PC-9 (cell line): ENCODE measurements at regions not wholly inside any gene's neighbourhood (a gene's known extent, or its start where the extent isn't known, plus 50 kb on each side); places are given as distances from the start of the nearest gene placed in this dataset.

ENCODE experiments used
- BruUV-seq: library from RNA; stranded (reverse); fragments of 400-500 nt; replicated peaks from 2 replicates; lab custom pipeline; 2021; lab: Mats Ljungman, UMichigan
- CTCF ChIA-PET: fragments of 300-600 bp; sonication (Branson Sonifier 250); formaldehyde crosslinking; loops from one replicate; lab custom pipeline; 2022; ENCODE audit warnings: antibody characterized with exemption; lab: Charles Lee
- POLR2A ChIA-PET: fragments of 300-600 bp; sonication (Branson Sonifier 250); formaldehyde crosslinking; loops from one replicate; lab custom pipeline; 2022; ENCODE audit warnings: antibody characterized with exemption; ENCODE audit not compliant: unreplicated experiment; lab: Charles Lee
- DNase-seq, 2 experiments: peaks; one replicate each; pipeline versions ENCODE4 v3.0.0 to v3.0.0-alpha.2; 2015 to 2022; ENCODE audit warnings: mixed read lengths in 1 of 2
- H2AFZ ChIP-seq: fragments of 200-600 bp; sonication (generic); 2 replicates; pipeline ENCODE4 v1.8.1; 2017; ENCODE audit warnings: antibody characterized with exemption
- H3F3A ChIP-seq: fragments of 200-600 bp; sonication (generic); 2 replicates; pipeline ENCODE4 v1.8.1; 2017; ENCODE audit warnings: antibody characterized with exemption, mild to moderate bottlenecking, low read depth; ENCODE audit not compliant: insufficient read depth
- H3K27ac ChIP-seq: fragments of 200-600 bp; sonication (generic); 2 replicates; pipeline ENCODE4 v1.6.1; 2016; ENCODE audit warnings: mixed run types
- H3K27me3 ChIP-seq: fragments of 200-600 bp; sonication (generic); 2 replicates; pipeline ENCODE4 v1.6.1; 2016; ENCODE audit warnings: low read depth, mixed run types; ENCODE audit not compliant: insufficient read depth
- H3K36me3 ChIP-seq: fragments of 200-600 bp; sonication (generic); 2 replicates; pipeline ENCODE4 v1.6.1; 2016; ENCODE audit warnings: low read depth, mixed run types
- H3K4me1 ChIP-seq: fragments of 200-600 bp; sonication (generic); replicated peaks from 2 replicates; pipeline ENCODE4 v1.6.1; 2016; ENCODE audit warnings: mixed run types; ENCODE audit not compliant: insufficient read depth
- H3K4me2 ChIP-seq: fragments of 200-600 bp; sonication (generic); 2 replicates; pipeline ENCODE4 v1.6.1; 2017; ENCODE audit warnings: mixed run types
- H3K4me3 ChIP-seq: fragments of 200-600 bp; sonication (generic); 2 replicates; pipeline ENCODE4 v1.6.1; 2016; ENCODE audit warnings: mixed run types
- H3K79me2 ChIP-seq: fragments of 200-600 bp; sonication (generic); 2 replicates; pipeline ENCODE4 v1.6.1; 2017; ENCODE audit warnings: low read depth, mixed run types
- H3K9me2 ChIP-seq: fragments of 200-600 bp; sonication (generic); 2 replicates; pipeline ENCODE4 v1.8.1; 2017; ENCODE audit warnings: mild to moderate bottlenecking; ENCODE audit not compliant: insufficient read depth
- H3K9me3 ChIP-seq: fragments of 200-600 bp; sonication (generic); 2 replicates; pipeline ENCODE4 v1.8.1; 2016; ENCODE audit warnings: low read depth; ENCODE audit not compliant: insufficient read depth
- H4K20me1 ChIP-seq: fragments of 200-600 bp; sonication (generic); 2 replicates; pipeline ENCODE4 v1.8.1; 2017; ENCODE audit not compliant: insufficient read depth
- CTCF ChIP-seq: fragments of 200-600 bp; sonication (generic); conservative IDR thresholded peaks from 2 replicates; pipeline ENCODE4 v1.6.1; 2017; ENCODE audit warnings: mixed run types, antibody characterized with exemption, mild to moderate bottlenecking, moderate library complexity
- EZH2 ChIP-seq: fragments of 200-600 bp; sonication (generic); IDR thresholded peaks from 2 replicates; pipeline ENCODE4 v1.8.0; 2017; ENCODE audit warnings: antibody characterized with exemption, low read depth
- intact Hi-C: fragments of 100-400 bp; cut with micrococcal nuclease; formaldehyde crosslinking; loops from one replicate; pipeline ENCODE4 v1.10.0; 2022; ENCODE audit not compliant: unreplicated experiment

- Histone ChIP-seq H3K9me3 (no peaks in the 10 kb centered on the region), H3K27me3 (no peaks in the 10 kb centered on the region), H3K27ac (no peak overlapping the region), H3F3A (no peaks in the 10 kb centered on the region), H3K9me2 (no peaks in the 10 kb centered on the region; the same call in 1 of the 2 replicates), H3K36me3 (no peaks in the 10 kb centered on the region), H3K79me2 (no peaks in the 10 kb centered on the region), H4K20me1 (no peaks in the 10 kb centered on the region), H3K4me2 (no peak overlapping the region), H3K4me1 (no peaks in the 10 kb centered on the region), H3K4me3 (no peak overlapping the region), H2AFZ (no peak overlapping the region)
- no peak for DNase-seq
- no TSS peak for BruUV-seq
- CTCF ChIA-PET, result no interaction called here
- intact Hi-C loops, result no loop called here
- TF ChIP-seq EZH2 (no peak), CTCF (no peak)
- POLR2A ChIA-PET, result no interaction called here
These were observed 876.9 kb upstream of the FBXO33 start for GRCh38 chr14:40309124-40309523.

- Histone ChIP-seq H3K79me2 (no peaks in the 10 kb centered on the region), H3K4me2 (no peak overlapping the region), H3K9me2 (no peaks in the 10 kb centered on the region; the same call in 1 of the 2 replicates), H4K20me1 (no peaks in the 10 kb centered on the region), H3K36me3 (no peaks in the 10 kb centered on the region), H3K27ac (no peak overlapping the region), H3K27me3 (no peaks in the 10 kb centered on the region), H3K9me3 (no peaks in the 10 kb centered on the region), H3F3A (no peaks in the 10 kb centered on the region), H3K4me3 (no peak overlapping the region), H3K4me1 (no peaks in the 10 kb centered on the region), H2AFZ (no peak overlapping the region)
- ChIA-PET CTCF (no interaction called here), POLR2A (no interaction called here)
- intact Hi-C loops, result no loop called here
- no TSS peak for BruUV-seq
- TF ChIP-seq EZH2, result no peak
- no peak for TF ChIP-seq CTCF
- no peak for DNase-seq
These were observed 876.0 kb upstream of the FBXO33 start for GRCh38 chr14:40308240-40308639.

GRCh38 chr14:40296821-40297220 lies 864.6 kb upstream of the FBXO33 start:
- TF ChIP-seq CTCF, result no peak
- TF ChIP-seq EZH2, result no peak
- no TSS peak for BruUV-seq
- no peaks in the 10 kb centered on the region for H3K9me2 ChIP-seq
- no peaks in the 10 kb centered on the region for H3K27me3 ChIP-seq
- H3K36me3 ChIP-seq, result no peaks in the 10 kb centered on the region
- no peaks in the 10 kb centered on the region for H3K4me1 ChIP-seq
- H3K27ac ChIP-seq, result no peak overlapping the region
- intact Hi-C loops, result no loop called here
- ChIA-PET CTCF (no interaction called here), POLR2A (no interaction called here)
- DNase-seq, result no peak
- no peak overlapping the region for H3K4me2 ChIP-seq
- H3K9me3 ChIP-seq, result no peaks in the 10 kb centered on the region
- no peak overlapping the region for H3K4me3 ChIP-seq
- no peaks in the 10 kb centered on the region for H3F3A ChIP-seq
- no peak overlapping the region for H2AFZ ChIP-seq
- H4K20me1 ChIP-seq, result no peaks in the 10 kb centered on the region
- no peaks in the 10 kb centered on the region for H3K79me2 ChIP-seq
